Renal cortex interstitium (tissue), 11 donors: ENCODE measurements at regions not wholly inside any gene's neighbourhood (a gene's known extent, or its start where the extent isn't known, plus 50 kb on each side); places are given as distances from the start of the nearest gene placed in this dataset.

Experiments used
- DNase-seq, 11 donors: peaks; one replicate each; pipeline ENCODE4 v3.0.0-alpha.2; 2013; ENCODE audit warnings: low read depth in 9 of 11, low spot score in 4 of 11; ENCODE audit errors: extremely low read depth in 1 of 11

- no peak for DNase-seq
Observed at GRCh38 chr2:144848423-144848822, 328.5 kb upstream of the ZEB2 start.

GRCh38 chr2:144847347-144848080, 327.6 kb upstream of the ZEB2 start:
- no peak for DNase-seq

GRCh38 chr2:144836635-144837350, 316.9 kb upstream of the ZEB2 start:
- no peak for DNase-seq

GRCh38 chr2:144835634-144836350, 315.9 kb upstream of the ZEB2 start:
- no peak for DNase-seq

- DNase-seq = peak; percentile 18 to 65 (median 40)
Observed at GRCh38 chr2:144834998-144835633, 315.2 kb upstream of the ZEB2 start.

GRCh38 chr2:144834363-144834762, 314.4 kb upstream of the ZEB2 start:
- no peak for DNase-seq

- no peak for DNase-seq
Observed at GRCh38 chr2:144833075-144833637, 313.2 kb upstream of the ZEB2 start.

- no peak for DNase-seq
Observed at GRCh38 chr2:144832048-144832447, 312.1 kb upstream of the ZEB2 start.

- DNase-seq = no peak
Observed at GRCh38 chr2:144830543-144830942, 310.6 kb upstream of the ZEB2 start.

- no peak for DNase-seq
Observed at GRCh38 chr2:144827404-144827803, 307.5 kb upstream of the ZEB2 start.

GRCh38 chr2:144826105-144826504, 306.2 kb upstream of the ZEB2 start:
- DNase-seq = no peak

GRCh38 chr2:144825331-144826020, 305.6 kb upstream of the ZEB2 start:
- DNase-seq = no peak

- no peak for DNase-seq
Observed at GRCh38 chr2:144824306-144825080, 304.6 kb upstream of the ZEB2 start.

GRCh38 chr2:144822966-144823365, 303.0 kb upstream of the ZEB2 start:
- DNase-seq = no peak

GRCh38 chr2:144812288-144812687, 292.4 kb upstream of the ZEB2 start:
- DNase-seq = no peak

- no peak for DNase-seq
Observed at GRCh38 chr2:144801766-144802165, 281.8 kb upstream of the ZEB2 start.

- no peak for DNase-seq
Observed at GRCh38 chr2:144801325-144801724, 281.4 kb upstream of the ZEB2 start.

GRCh38 chr2:144798989-144799388, 279.1 kb upstream of the ZEB2 start:
- DNase-seq = no peak
